ENCODE measurements at regions not wholly inside any gene's neighbourhood (a gene's known extent, or its start where the extent isn't known, plus 50 kb on each side); places are given as distances from the start of the nearest gene placed in this dataset.
A peak's percentile ranks its signal among the peaks of the same experiment; 100 is the strongest.

DNA sequence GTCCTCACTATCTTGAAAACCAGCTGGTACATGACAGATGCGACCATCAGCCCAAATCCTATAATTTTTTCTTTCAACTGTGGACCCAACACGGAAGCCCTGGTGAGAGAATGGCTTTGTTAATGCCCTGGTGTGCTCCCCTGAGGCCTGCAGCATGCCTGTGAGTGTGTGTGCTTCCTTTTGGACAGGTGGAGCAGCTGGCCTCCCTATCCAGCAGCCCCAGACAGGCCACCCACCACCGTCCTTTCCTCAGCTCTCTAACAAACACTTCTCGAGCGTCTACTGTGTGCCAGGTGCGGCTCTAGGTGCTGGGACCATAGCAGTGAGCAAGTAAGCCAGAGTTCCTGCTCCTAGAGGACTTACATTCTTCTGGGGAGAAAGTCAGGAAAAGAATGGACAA is 78.9 kb upstream of the GZMB start:
- Histone ChIP-seq H3K27me3 (ENCODE audit: control insufficient read depth, insufficient read depth, low read length) (no peaks in the 10 kb centered on the region), H3K27ac (ENCODE audit: insufficient read depth, low read length) (no peak overlapping the region), H4K20me1 (ENCODE audit: control insufficient read depth, extremely low read depth, insufficient read depth, low read length) (no peaks in the 10 kb centered on the region), H3K4me3 (replicated peaks in 1 of 4; ENCODE audit: control extremely low read depth in 1 of 4, insufficient read depth in 1 of 4, low read depth in 3 of 4, low read length in 4 of 4) (no peak overlapping the region), H3K9me3 (ENCODE audit: control insufficient read depth, insufficient read depth, low read depth, low read length) (no peaks in the 10 kb centered on the region), H3K4me1 (ENCODE audit: control insufficient read depth, extremely low read depth, insufficient read depth, low read length) (no peaks in the 10 kb centered on the region), H3K9ac (ENCODE audit: insufficient read depth, low read length) (no peak overlapping the region), H3K4me2 (ENCODE audit: extremely low read depth, insufficient read depth, low read length) (no peak overlapping the region), H3K79me2 (ENCODE audit: control insufficient read depth, insufficient read depth, low read length) (no peaks in the 10 kb centered on the region), H3K36me3 (ENCODE audit: control insufficient read depth, insufficient read depth, low read length) (no peaks in the 10 kb centered on the region), H2AFZ (ENCODE audit: low read length) (no peak overlapping the region)
- no peak for DNase-seq (ENCODE audit: low read depth in 2 of 2)
- TF ChIP-seq CTCF (conservative IDR thresholded peaks at IDR 0.05 in 1 of 2, IDR thresholded peaks at IDR 0.05 in 1 of 2; ENCODE audit: low read depth in 1 of 2, low read length in 2 of 2) (no peak), EZH2 (IDR thresholded peaks at IDR 0.05; ENCODE audit: low read length, missing control alignments) (no peak)

DNA sequence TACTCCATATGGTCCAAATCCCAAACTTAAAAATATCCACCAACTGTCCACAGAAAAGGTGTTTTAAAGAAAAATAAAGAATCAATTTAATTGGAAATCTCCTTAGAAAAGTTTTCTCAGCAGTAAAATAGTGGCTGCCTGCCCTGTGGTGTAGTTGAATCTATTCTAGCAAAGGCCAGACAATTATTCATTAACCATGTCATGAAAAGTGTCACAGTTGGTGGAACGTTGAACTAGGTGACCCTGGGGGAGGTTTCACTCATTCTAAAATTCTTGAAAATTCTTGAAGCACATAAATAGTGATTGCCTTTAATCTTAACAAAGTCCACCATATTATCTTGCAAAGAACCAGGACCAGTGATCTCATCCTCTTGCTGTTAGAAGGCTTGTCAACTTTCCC is 78.4 kb upstream of the GZMB start:
- Histone ChIP-seq H3K4me3 (replicated peaks in 1 of 4; ENCODE audit: control extremely low read depth in 1 of 4, insufficient read depth in 1 of 4, low read depth in 3 of 4, low read length in 4 of 4) (no peak overlapping the region), H3K36me3 (ENCODE audit: control insufficient read depth, insufficient read depth, low read length) (no peaks in the 10 kb centered on the region), H4K20me1 (ENCODE audit: control insufficient read depth, extremely low read depth, insufficient read depth, low read length) (no peaks in the 10 kb centered on the region), H2AFZ (ENCODE audit: low read length) (no peak overlapping the region), H3K9ac (ENCODE audit: insufficient read depth, low read length) (no peak overlapping the region), H3K4me2 (ENCODE audit: extremely low read depth, insufficient read depth, low read length) (no peak overlapping the region), H3K27me3 (ENCODE audit: control insufficient read depth, insufficient read depth, low read length) (no peaks in the 10 kb centered on the region), H3K9me3 (ENCODE audit: control insufficient read depth, insufficient read depth, low read depth, low read length) (no peaks in the 10 kb centered on the region), H3K79me2 (ENCODE audit: control insufficient read depth, insufficient read depth, low read length) (no peaks in the 10 kb centered on the region), H3K4me1 (ENCODE audit: control insufficient read depth, extremely low read depth, insufficient read depth, low read length) (no peaks in the 10 kb centered on the region), H3K27ac (ENCODE audit: insufficient read depth, low read length) (no peak overlapping the region)
- no peak for DNase-seq (ENCODE audit: low read depth in 2 of 2)
- no peak for TF ChIP-seq EZH2 (IDR thresholded peaks at IDR 0.05; ENCODE audit: low read length, missing control alignments)
- no peak for TF ChIP-seq CTCF (conservative IDR thresholded peaks at IDR 0.05 in 1 of 2, IDR thresholded peaks at IDR 0.05 in 1 of 2; ENCODE audit: low read depth in 1 of 2, low read length in 2 of 2)

DNA sequence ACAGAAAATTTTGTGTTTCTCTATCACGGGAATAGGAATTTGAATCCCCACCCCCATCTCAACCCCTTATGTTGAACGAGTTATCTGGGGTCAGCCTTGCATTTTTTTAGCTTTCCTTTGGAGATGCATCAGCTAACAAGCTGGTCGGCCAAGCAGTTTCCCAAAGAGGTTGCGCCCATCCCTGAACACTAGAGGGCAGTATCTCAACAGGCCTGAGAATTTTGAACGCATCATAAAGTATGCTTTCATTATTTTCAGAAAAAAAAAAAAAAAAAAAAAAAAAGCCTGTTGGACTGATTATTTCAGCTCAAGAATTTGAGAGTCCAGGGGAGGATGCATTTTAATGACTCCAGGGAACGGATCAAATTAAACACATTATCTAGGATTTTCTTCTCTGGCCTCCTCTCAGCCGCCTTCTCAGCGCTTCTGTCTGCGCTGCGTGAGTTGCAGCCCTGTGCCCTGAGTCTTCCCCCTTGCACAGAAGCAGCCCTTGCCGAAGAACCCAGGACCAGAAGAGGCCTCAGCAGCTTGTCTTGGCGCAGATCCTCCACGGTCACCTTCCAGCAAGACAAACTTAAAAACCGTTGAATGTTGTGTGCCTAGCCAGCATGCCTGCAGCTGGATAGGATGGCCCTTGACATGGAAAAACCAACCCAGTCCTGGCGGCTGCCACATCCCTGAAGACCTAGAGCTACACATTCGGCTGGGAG is 76.6 kb upstream of the GZMB start:
- no peaks in the 10 kb centered on the region for H3K9me3 ChIP-seq (ENCODE audit: control insufficient read depth, insufficient read depth, low read depth, low read length)
- H2AFZ ChIP-seq (ENCODE audit: low read length): peak overlapping the region; percentile 23
- H3K9ac ChIP-seq (ENCODE audit: insufficient read depth, low read length): no peak overlapping the region
- H3K36me3 ChIP-seq (ENCODE audit: control insufficient read depth, insufficient read depth, low read length): no peaks in the 10 kb centered on the region
- H4K20me1 ChIP-seq (ENCODE audit: control insufficient read depth, extremely low read depth, insufficient read depth, low read length): no peaks in the 10 kb centered on the region
- peak; percentile 40 to 69 for DNase-seq (ENCODE audit: low read depth in 2 of 2)
- H3K4me2 ChIP-seq (ENCODE audit: extremely low read depth, insufficient read depth, low read length): no peak overlapping the region
- H3K27me3 ChIP-seq (ENCODE audit: control insufficient read depth, insufficient read depth, low read length): no peaks in the 10 kb centered on the region
- H3K4me1 ChIP-seq (ENCODE audit: control insufficient read depth, extremely low read depth, insufficient read depth, low read length): no peaks in the 10 kb centered on the region
- TF ChIP-seq EZH2 (IDR thresholded peaks at IDR 0.05; ENCODE audit: low read length, missing control alignments): no peak
- TF ChIP-seq CTCF (conservative IDR thresholded peaks at IDR 0.05 in 1 of 2, IDR thresholded peaks at IDR 0.05 in 1 of 2; ENCODE audit: low read depth in 1 of 2, low read length in 2 of 2): peak; percentile 91 to 92
- H3K79me2 ChIP-seq (ENCODE audit: control insufficient read depth, insufficient read depth, low read length): no peaks in the 10 kb centered on the region
- H3K4me3 ChIP-seq (replicated peaks in 1 of 4; ENCODE audit: control extremely low read depth in 1 of 4, insufficient read depth in 1 of 4, low read depth in 3 of 4, low read length in 4 of 4): peak overlapping the region in 1 of 4 experiments; percentile 30
- H3K27ac ChIP-seq (ENCODE audit: insufficient read depth, low read length): no peak overlapping the region

Measured in fibroblast of lung (primary cell).